ENCODE measurements at regions not wholly inside any gene's neighbourhood (a gene's known extent, or its start where the extent isn't known, plus 50 kb on each side); places are given as distances from the start of the nearest gene placed in this dataset.
"Not testable (repeated sequence)": the region's sequence is repeated elsewhere in the genome, so short reads cannot be mapped to it uniquely, and the experiment has no call there.

DNA sequence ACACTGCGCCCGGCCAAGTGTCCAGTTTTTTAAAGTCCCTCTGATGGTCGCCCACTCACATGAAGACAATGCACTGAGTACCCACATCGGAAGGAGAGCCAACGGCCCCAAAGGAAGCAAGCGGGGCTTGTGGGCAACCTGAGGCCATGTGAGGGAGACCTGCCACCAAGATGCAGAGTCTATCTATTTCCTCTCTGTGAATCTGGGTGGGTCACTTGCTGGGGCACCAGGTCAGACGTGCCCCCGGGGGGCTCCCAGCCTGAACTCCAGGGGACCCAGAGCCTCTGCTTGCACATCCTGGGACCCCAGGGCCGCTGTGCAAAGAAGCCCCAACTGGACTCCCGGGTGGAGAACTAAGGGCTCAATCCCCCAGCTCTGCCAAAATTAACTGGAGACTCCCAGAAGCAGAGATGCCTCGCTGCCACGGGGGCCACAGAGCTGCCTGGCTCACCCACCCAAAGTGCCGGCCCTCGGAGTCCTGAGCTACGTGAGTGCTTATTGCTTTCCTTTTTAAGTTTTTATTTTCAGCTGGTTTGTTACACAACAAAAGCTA, 106.4 kb downstream of the BRD1 start:
- DNase-seq (ENCODE audit: low read depth), result no peak

DNA sequence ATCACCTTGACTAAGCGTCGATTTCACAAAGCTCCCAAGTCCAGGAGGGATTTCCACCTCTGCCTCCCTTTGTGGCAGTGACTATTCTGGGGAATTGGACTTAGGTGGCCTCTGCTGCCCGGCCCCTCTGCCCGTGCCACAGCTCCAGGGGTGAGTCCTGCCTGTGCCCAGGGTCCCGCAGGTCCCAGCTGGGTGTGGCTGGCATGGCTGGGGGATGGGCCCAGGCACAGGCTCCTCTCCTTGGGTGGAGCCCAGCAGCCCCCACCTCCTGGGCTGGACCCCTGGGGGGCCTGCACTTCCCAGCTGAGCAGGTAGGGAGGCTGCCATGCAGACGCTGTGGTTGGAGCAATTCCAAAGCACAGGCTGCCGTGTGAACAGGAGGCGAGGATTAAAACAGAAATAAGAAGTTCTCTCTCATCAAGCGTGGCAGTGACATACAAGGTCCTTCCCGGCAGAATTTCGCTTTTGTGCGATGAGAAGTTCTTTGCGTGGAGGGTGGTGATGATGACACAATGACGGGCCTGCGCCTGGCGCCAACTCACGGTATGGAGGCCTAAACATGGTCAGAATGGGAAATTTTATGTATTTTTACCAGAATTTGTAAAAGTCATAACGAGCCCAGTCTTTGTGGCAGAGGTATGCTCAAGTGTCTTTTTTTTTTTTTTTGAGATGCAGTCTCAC, 107.3 kb downstream of the BRD1 start:
- DNase-seq (ENCODE audit: low read depth), result no peak

DNA sequence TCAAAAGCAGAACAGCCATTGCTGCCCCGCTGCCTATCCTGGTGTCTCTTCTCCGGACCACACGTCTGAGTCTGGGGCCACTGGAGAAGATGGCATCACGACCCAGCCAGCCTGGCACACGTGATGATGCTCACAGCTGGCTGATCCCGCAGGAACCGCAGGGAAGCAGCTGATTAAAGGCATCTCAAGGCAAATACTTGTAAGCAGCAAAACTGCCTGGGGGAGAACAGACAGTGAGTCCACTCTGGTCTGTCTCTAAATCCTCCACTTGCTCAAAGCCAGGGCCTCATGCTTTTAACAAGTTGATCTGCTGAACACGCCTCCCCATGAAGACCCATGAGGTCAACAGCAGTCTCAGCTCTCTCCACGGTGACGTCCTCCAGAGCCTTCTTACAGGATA, 108.6 kb downstream of the BRD1 start:
- DNase-seq (ENCODE audit: low read depth), result peak; percentile 6

DNA sequence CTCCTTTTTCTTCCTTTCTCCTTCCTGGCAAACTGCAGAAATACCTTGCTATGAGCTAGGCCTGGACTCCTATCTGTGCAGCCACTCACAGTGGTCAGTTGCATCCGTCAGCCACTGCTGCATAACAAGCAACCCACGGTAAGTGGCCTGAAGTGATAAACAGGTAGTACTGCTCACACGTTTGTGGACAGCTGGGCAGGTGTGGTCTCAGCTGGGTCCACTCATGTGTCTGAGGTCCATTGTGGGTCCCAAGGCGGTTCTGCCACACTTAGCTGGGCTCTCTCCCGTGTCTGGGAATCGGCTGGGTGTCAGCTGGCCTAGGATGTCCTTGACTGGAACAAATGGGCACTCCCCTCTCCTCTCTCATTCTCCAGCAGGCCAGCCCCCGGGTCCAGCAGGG, 109.3 kb downstream of the BRD1 start:
- no peak for DNase-seq (ENCODE audit: low read depth)

DNA sequence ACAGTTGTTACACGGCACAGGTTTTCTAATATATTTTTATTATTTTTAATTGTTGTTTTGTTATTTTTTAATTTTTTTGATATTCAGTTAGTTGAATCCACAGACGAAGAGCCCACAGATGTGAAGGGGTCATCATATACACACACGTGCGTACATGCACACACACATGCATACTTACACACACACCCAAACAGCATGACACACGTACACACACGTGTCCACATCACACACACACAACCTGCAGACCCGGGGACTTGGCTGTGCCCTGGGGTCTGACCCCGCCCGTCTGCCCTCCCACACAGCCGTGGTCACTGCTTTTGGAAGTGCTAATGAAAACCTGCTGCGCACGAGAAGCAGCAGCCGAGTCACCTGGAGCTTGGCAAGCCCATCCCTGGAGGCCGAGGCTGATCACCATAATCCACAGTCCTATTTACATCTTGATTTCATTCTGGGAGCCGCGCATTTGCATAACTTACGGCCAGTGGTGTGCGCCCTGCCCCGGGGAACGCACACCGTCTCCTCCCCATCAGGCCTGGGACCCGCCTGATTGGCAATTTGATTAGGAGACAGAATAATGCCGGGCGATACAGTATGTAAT, 110.3 kb downstream of the BRD1 start:
- no peak for DNase-seq (ENCODE audit: low read depth)

DNA sequence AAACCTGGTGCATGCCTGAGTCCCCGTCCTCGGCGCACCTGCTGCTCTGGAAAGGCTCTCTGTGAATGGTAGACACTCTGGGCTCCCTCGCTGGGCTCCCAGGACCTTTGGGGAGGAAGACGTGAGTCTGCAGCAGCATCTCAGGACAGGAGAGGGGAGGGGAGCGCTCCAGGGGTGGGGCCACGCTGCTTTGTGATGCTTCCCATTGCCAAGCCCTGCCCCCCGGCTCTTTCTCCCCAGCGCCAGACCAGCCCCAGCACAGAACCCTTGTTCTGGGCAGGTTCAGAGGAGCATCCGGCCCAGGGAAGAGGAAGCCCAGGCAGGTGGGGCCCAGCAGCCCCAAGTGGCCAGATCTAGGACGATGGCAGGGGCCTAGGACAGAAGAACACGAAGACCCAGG, 111.2 kb downstream of the BRD1 start:
- no peak for DNase-seq (ENCODE audit: low read depth)

DNA sequence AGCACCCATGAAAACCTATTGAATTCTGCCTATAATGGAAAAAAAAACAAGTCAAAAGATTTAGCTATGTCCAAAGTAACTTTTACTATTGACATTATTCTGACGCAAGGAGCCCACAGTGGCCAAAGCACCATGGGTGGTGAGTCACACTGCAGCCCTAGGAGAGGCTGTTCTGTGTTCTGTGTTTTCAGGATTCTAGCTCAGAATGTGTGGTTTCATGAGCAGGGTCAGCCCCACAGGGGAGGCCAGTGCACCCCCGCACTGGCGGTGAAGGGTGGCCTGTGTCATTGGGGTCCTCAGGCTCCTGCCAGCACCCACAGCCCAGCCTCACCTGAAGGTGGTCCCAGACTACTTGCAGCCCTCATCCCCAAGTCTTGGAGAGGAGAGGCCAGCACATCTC, 112.2 kb downstream of the BRD1 start:
- no peak for DNase-seq (ENCODE audit: low read depth)

DNA sequence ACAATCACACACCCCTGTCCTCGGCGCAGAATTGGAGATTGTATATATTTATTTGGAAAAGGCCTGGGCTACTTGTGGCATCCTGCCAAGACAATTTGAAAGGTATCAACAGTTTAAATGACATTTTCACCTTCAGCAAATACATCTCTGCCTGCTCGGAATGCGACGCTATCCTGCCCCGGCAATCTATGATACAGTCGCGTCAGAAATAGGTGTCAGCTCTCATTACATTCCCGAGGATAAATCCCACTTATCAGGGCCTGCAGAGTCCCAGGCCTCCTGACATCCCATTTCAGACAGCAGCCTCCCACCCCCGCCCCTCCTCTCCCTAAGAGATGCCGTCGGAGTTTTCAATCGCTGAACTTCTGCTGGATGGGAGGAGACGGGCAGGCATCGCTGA, 114.7 kb downstream of the BRD1 start:
- DNase-seq (ENCODE audit: low read depth), result no peak

DNA sequence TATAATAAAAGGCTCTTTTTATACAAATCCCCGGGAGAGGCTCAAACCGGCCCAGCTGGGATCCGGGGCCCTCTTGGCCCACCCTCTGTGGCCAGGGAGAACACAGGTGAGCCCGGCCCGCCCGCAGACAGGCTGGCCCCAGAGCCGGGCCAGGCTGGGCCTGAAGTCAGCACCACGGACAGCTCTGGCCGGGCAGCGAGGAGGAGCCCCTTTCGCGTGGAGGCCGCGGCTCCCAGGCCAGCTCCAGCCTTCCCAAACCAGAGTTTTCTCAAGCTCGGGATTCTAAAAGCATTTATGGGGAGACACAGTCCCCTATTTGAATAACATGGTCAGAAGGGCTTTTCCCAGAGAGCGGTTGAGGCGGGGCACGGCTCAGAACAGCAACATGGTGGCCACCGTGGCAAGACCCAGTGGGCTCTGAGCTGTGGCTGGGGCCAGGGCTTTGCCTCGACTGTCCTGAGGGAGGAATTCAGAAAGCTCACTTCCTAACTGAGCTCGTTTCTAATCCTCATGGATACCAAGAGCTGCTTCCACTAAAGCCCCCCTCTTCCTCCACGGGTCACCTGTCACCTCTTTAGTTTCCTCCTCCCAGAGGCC, 115.4 kb downstream of the BRD1 start:
- DNase-seq (ENCODE audit: low read depth), result no peak

DNA sequence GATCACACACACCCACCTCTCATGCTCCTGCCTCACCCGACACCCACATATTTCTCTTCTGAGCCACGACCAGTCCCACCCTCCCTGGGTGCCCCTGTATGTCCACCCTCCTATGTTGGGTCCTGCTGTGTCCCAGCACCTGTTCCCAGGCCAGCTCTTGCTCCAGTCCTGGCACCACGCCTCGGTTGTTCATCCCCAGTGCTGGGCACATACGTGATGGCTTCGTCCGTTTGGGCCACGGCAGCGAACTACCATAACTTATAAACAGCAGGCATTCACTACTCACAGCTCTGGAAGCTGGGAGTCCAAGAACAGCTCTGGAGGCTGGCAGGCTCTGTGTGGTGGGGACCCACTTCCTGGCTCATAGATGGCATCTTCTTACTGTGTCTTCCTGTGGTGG, 116.9 kb downstream of the BRD1 start:
- DNase-seq (ENCODE audit: low read depth), result no peak

DNA sequence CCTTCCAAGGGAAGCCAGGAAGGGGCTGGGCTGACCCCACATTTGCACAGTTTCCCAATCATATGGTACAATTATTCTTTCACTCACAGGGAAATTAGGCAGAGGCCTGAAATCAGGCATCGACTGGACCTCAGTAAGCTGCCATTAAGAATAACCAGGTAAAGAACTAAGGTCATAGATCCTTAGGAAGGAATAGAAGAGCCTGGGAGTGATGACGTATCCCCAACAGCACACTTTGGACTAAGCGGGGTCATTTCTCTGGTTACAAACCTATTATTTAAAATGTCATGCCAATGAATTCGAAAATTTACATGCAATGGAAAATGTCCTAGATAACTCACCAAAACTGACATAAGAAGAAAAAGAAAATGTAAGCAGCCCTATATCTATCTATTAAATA, 118.2 kb downstream of the BRD1 start:
- no peak for DNase-seq (ENCODE audit: low read depth)

DNA sequence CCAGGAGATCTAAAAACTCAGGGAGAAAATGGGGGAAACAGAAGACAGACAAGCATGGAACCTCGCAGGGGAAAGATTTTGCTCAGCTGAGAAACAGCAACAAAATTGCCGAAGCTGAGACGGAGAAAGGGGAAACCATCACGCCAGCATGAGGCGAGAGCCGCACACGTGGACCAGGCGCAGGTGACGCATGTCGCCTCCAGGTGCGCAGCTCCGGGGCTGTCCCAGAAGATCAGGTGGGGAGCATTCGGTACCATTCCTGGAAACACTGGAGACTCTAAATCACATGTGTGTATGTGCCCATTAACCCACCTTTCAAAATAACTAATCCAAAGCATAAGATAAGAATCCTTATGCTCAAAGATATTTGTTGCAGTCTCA, 121.7 kb downstream of the BRD1 start:
- no peak for DNase-seq (ENCODE audit: low read depth)

DNA sequence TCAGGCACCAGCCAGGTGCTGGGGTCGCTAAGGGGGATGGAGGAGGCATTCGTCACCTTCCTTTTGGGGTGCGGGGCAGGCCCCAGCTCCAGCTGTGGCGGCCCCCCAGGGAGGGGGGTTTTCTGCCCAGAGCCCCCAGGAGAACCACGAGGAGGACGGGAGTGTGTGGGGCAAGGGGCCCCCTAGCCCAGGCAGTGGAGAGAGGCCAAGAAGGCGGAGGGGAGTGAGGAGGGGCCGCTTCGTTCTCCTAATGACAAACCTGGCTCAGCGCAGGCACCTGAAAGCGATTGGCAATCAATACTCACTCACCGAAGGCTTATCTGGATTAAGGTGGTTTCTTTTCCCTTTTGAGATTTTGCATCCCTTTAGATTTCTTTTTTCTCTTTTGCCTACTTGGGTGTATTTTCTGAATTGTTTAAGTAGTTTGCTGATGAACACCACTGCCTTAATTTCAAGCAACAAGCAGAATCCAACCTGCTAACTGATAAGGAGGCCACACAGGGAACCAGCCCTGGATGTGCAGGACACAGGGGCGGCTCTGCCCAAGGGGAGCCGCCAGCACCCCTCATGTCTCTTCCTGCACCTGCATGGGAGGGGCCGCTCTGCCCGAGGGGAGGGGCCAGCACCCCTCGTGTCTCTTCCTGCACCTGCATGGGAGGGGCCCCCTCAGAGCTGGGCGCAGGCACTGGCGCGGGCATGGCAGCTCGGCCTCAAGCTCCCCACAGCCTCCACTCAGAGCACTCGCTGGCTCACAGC, 122.3 kb downstream of the BRD1 start:
- DNase-seq (ENCODE audit: low read depth), result no peak

DNA sequence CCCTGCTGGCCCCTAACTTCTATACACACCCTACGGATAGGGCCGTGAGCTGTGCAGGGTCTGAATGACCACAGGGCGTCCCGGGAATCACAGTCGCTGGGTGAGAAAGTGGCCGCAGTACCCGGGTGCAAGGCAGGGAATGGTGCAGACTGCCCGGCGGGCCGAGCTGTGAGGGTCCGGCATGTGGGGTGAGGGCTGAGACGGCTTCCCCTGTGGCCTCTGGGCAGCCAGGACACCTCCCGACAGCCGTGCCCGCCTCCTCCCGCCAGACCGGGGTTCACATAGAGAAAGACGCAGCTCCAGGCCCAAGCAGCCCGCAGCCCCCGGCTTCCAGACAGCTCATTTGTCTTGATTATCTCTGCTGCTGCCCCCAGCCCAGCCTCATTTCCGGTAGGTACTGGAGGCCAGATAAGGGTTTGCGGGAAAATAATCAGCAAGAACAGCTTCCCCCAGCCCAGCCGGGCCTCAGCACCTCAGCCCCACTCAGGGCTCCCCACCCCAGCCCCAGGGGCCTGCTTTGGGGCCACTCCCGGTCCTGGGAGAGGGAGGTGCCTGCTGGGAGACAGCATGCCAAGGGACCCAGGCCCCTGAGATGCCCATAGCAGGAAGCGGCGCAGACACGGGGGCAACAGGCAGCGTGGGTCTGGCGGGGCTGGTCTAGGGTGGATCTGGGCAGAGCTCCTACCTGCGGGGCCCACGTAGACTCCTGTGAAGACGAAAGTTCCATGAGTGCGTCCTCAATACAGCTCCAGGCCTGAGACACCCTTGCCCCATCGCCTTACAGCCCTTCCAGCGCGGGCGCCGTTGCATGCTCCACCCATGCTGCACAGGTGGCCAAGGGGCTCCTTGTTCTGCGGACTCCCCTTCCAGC, 123.1 kb downstream of the BRD1 start:
- no peak for DNase-seq (ENCODE audit: low read depth)

DNA sequence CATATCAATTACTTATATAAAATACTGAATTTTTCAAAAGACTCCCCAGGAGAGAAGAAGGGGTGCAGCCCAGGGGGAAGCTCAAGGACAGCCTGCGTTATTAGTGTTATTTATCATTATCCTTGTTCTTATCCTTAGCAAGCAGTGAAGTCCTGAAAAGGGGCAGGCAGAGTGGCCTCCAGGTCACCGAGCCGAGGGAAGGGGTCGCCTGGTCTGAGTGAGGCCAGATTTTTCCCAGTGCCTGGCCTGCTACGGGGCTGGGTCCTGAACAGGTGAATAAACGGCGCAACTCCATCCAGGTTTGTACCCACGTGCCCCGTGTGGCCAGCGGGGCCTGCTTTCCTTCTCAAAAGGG, 123.7 kb downstream of the BRD1 start:
- no peak for DNase-seq (ENCODE audit: low read depth)

DNA sequence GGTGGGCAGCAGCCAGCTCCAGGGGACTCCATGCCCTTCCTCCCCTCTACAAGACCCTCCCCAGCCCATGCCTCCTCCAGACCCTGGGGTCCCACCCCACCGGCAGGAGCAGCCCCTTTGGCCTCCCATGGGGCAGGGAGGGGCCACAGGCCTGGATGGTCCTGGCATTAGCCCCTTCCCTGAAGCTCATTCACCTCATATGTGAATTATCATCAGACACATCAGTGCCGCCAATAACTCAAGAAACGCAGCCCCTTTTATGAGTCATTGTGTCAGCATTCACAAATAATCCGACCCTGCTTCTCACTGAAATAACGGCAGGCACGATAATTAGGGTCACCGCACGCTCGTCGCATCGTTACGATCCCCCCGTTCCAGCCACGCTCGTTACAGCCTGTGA, 124.2 kb downstream of the BRD1 start:
- DNase-seq (ENCODE audit: low read depth), result no peak

DNA sequence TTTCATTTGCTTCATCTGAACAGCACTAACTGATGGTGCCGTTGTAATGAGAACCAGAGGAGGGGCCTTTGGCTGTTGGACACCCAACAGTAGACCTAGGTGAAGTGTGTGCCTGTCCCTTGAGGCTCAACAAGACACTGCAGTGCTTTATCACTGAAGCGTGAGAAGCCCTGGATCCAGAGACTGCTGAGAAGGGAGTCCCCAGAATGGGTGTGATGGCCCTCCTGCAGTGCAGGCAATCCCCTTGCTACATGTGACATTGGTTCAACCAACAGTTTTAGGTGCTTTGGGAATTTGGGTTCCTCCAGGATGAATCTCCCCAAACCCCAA, 125.6 kb downstream of the BRD1 start:
- DNase-seq (ENCODE audit: low read depth), result no peak

DNA sequence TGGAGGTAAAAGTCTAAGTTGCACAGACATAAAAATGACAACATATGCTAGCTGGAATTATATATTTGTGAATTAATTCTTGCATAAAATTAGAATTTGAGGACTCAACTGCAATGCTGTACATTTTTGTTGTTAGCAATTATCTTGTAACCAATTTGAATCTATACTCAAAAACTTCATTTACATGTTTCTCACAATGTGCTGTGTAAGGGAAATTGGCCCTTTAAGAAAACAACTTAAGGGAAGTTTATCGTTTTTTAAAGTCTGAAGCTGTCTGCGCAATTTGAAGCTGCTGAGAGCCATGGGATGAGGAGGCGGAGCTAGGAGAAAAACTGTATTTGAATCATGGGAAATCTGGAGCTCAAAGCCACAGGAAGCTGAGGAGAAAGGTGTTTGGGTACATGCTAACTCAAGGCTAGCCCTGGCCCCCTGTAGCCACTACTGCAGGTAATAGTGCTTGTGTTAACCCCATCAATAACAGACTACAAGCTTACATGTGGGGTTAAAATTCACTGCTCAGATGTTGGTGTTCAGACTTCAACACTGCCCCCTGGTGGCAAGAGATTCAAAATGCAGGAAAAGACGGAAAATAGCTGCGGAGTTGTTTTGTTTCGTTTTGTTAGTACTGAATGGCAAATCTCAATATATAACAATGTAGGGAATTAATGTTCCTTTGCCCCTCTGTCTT, 126.1 kb downstream of the BRD1 start:
- no peak for DNase-seq (ENCODE audit: low read depth)

DNA sequence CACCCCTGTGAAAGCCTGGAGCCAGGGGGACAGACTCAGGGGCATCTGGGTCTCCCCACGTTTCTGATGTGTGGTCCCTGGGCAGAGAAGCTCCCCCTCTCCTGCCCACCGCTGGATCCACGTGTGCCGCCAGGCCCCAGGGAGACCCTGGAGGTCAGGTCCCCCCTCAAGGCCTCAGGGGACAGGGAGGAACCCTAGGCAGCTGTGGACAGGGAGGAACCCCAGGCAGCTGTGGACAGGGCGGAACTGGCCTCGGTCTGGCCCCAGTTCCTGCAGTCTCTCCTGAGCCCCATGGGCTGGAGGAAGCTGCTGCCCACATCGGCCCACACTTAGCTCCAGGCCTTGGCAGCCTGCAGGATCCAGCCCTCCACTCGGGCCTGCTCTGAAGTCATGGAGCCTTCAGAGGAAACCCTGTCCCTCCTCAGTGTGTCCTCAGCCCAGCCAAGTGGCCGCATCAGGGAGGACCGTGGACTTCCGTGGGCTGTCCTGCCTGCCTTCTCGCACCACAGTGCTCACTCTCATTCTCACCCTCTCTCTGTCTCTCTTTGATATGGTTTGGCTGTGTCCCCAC, 127.7 kb downstream of the BRD1 start:
- DNase-seq (ENCODE audit: low read depth), result no peak

DNA sequence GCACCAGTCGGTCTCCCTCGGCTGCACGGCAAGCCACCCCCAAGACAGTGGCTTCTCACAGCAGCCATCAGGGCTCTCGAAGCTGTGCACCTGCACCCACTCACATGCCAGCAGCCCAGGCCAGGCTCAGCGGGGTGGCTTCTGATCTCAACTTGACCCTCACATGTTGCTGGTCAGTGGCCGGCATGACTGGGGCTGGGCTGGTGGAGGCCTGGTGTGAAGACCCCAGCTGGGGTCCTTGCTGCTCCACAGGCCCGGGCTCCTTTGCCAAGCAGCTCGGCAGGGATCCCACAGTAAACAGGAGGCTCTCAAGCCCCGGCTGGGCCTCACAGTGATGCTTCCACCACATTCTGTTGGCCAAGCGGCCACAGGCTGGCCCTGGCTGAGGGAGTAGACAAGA, 128.2 kb downstream of the BRD1 start:
- no peak for DNase-seq (ENCODE audit: low read depth)

DNA sequence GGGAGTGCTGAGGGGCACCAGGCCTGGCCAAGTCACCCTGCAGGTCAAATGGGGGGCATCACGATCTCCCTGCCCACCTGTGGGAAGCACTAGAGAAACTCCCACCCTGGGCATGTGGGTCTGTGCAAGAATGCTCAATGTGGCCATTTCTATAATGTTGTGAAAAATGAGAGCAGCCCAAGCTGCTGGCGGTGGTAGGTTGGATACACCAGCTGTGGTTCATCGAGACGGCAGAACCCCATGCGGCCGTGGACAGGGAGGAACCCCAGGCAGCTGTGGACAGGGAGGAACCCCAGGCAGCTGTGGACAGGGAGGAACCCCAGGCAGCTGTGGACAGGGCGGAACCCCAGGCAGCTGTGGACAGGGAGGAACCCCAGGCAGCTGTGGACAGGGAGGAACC, 129.1 kb downstream of the BRD1 start:
- not testable (repeated sequence) for DNase-seq (ENCODE audit: low read depth)
